Gastrocnemius medialis (tissue), 4 donors: ENCODE measurements at regions not wholly inside any gene's neighbourhood (a gene's known extent, or its start where the extent isn't known, plus 50 kb on each side); places are given as distances from the start of the nearest gene placed in this dataset.

Source experiments
- ATAC-seq, 2 donors: fragments of 150-250 bp; one replicate each; pipeline ENCODE4 v1.9.1; 2016
- DNase-seq, 2 donors: peaks; one replicate each; pipeline ENCODE4 v3.0.0-alpha.2; 2019
- H3K27ac ChIP-seq, 4 donors: fragments of 200-600 bp; sonication (generic); 1 replicate in 1 of 4; 2 replicates in 3 of 4; pipeline ENCODE4 v1.5.1; 2016 to 2018; ENCODE audit warnings: mild to moderate bottlenecking in 2 of 4, moderate library complexity in 1 of 4
- H3K27me3 ChIP-seq, 3 donors: fragments of 200-600 bp; sonication (generic) in 2 of 3; 1 replicate in 1 of 3; 2 replicates in 2 of 3; pipeline versions ENCODE4 v1.5.1 to v1.6.0; 2016 to 2019; ENCODE audit warnings: mild to moderate bottlenecking in 1 of 3, moderate library complexity in 1 of 3
- H3K36me3 ChIP-seq, 2 donors: fragments of 200-600 bp; sonication (generic) in 1 of 2; one replicate each; pipeline ENCODE4 v1.5.1; 2017 to 2018
- H3K4me1 ChIP-seq, 2 donors: fragments of 200-600 bp; sonication (generic) in 1 of 2; one replicate each; pipeline ENCODE4 v1.5.1; 2016 to 2017; ENCODE audit warnings: mild to moderate bottlenecking in 2 of 2
- H3K4me3 ChIP-seq, 4 donors: fragments of 200-600 bp; sonication (generic) in 3 of 4; 1 replicate in 1 of 4; 2 replicates in 3 of 4; pipeline ENCODE4 v1.5.1; 2016 to 2019; ENCODE audit warnings: mild to moderate bottlenecking in 2 of 4
- H3K9me3 ChIP-seq, 3 donors: fragments of 200-600 bp; sonication (generic) in 2 of 3; 1 replicate in 1 of 3; 2 replicates in 2 of 3; pipeline ENCODE4 v1.5.1; 2016 to 2019
- CTCF ChIP-seq, 5 experiments: fragments of 450-650 bp in 3 of 5; fragments of 200-600 bp in 2 of 5; sonication (generic) in 2 of 5; IDR thresholded peaks in 4 of 5; conservative IDR thresholded peaks in 1 of 5; 1 replicate in 4 of 5; 2 replicates in 1 of 5; pipeline ENCODE4 v1.5.1; 2016 to 2019; ENCODE audit warnings: antibody characterized with exemption in 5 of 5, mild to moderate bottlenecking in 3 of 5, moderate library complexity in 3 of 5
- POLR2A ChIP-seq, 2 donors: fragments of 450-650 bp; IDR thresholded peaks; one replicate each; pipeline ENCODE4 v1.6.1; 2017; ENCODE audit warnings: antibody characterized with exemption in 2 of 2, mild to moderate bottlenecking in 2 of 2, moderate library complexity in 2 of 2
- in situ Hi-C, 4 donors: fragments of 200-750 bp; cut with MboI; loops; one replicate each; pipeline versions ENCODE4 v1.15.0 to v1.8.0; 2017; ENCODE audit warnings: low sequenced_read_pairs in 4 of 4
- intact Hi-C: fragments of 100-400 bp; cut with DNase I; formaldehyde crosslinking; loops from one replicate; pipeline ENCODE4 v1.15.1; 2023; ENCODE audit warnings: low total_unique reads

- no peaks in the 10 kb centered on the region for H3K9me3 ChIP-seq
- no peaks in the 10 kb centered on the region for H3K4me1 ChIP-seq
- H3K36me3 ChIP-seq: no peaks in the 10 kb centered on the region
- H3K27ac ChIP-seq: no peak overlapping the region
- no peak for DNase-seq
- in situ Hi-C loops: no loop called here
- no peak for ATAC-seq
- H3K4me3 ChIP-seq: no peak overlapping the region
- intact Hi-C loops: no loop called here
- no peak for TF ChIP-seq POLR2A (IDR thresholded peaks at IDR 0.05)
- no peak for TF ChIP-seq CTCF (IDR thresholded peaks at IDR 0.05 in 4 of 5, conservative IDR thresholded peaks at IDR 0.05 in 1 of 5)
- H3K27me3 ChIP-seq: no peaks in the 10 kb centered on the region
Observed at GRCh38 chr10:107497024-107497423, 332.5 kb upstream of the SORCS1 start.

- Histone ChIP-seq H3K27me3 (no peaks in the 10 kb centered on the region), H3K9me3 (no peaks in the 10 kb centered on the region), H3K4me3 (no peak overlapping the region), H3K36me3 (no peaks in the 10 kb centered on the region), H3K4me1 (no peaks in the 10 kb centered on the region), H3K27ac (no peak overlapping the region)
- no peak for DNase-seq
- intact Hi-C loops: no loop called here
- no peak for ATAC-seq
- in situ Hi-C loops: no loop called here
- TF ChIP-seq CTCF (IDR thresholded peaks at IDR 0.05 in 4 of 5, conservative IDR thresholded peaks at IDR 0.05 in 1 of 5) (no peak), POLR2A (IDR thresholded peaks at IDR 0.05) (no peak)
Observed at GRCh38 chr10:107496594-107496993, 332.1 kb upstream of the SORCS1 start.

- no peaks in the 10 kb centered on the region for H3K27me3 ChIP-seq
- H3K9me3 ChIP-seq: no peaks in the 10 kb centered on the region
- no peaks in the 10 kb centered on the region for H3K36me3 ChIP-seq
- in situ Hi-C loops: no loop called here
- H3K27ac ChIP-seq: no peak overlapping the region
- ATAC-seq (no peak), DNase-seq (no peak)
- no peak for TF ChIP-seq POLR2A (IDR thresholded peaks at IDR 0.05)
- no peak for TF ChIP-seq CTCF (IDR thresholded peaks at IDR 0.05 in 4 of 5, conservative IDR thresholded peaks at IDR 0.05 in 1 of 5)
- intact Hi-C loops: no loop called here
- H3K4me3 ChIP-seq: no peak overlapping the region
- H3K4me1 ChIP-seq: no peaks in the 10 kb centered on the region
Observed at GRCh38 chr10:107492389-107492788, 327.9 kb upstream of the SORCS1 start.

- Histone ChIP-seq H3K27ac (no peak overlapping the region), H3K36me3 (no peaks in the 10 kb centered on the region), H3K27me3 (no peaks in the 10 kb centered on the region), H3K4me1 (no peaks in the 10 kb centered on the region), H3K9me3 (no peaks in the 10 kb centered on the region), H3K4me3 (no peak overlapping the region)
- DNase-seq: no peak
- in situ Hi-C loops (no loop called here), intact Hi-C loops (no loop called here)
- no peak for ATAC-seq
- TF ChIP-seq POLR2A (IDR thresholded peaks at IDR 0.05) (no peak), CTCF (IDR thresholded peaks at IDR 0.05 in 4 of 5, conservative IDR thresholded peaks at IDR 0.05 in 1 of 5) (no peak)
Observed at GRCh38 chr10:107490389-107490788, 325.9 kb upstream of the SORCS1 start.

- H3K36me3 ChIP-seq: no peaks in the 10 kb centered on the region
- ATAC-seq (no peak), DNase-seq (no peak)
- no peak overlapping the region for H3K4me3 ChIP-seq
- intact Hi-C loops: no loop called here
- no peak overlapping the region for H3K27ac ChIP-seq
- H3K27me3 ChIP-seq: no peaks in the 10 kb centered on the region
- no peaks in the 10 kb centered on the region for H3K9me3 ChIP-seq
- TF ChIP-seq POLR2A (IDR thresholded peaks at IDR 0.05): no peak
- no peak for TF ChIP-seq CTCF (IDR thresholded peaks at IDR 0.05 in 4 of 5, conservative IDR thresholded peaks at IDR 0.05 in 1 of 5)
- H3K4me1 ChIP-seq: no peaks in the 10 kb centered on the region
- in situ Hi-C loops: no loop called here
Observed at GRCh38 chr10:107487284-107487683, 322.8 kb upstream of the SORCS1 start.
